ENCODE measurements at regions not wholly inside any gene's neighbourhood (a gene's known extent, or its start where the extent isn't known, plus 50 kb on each side); places are given as distances from the start of the nearest gene placed in this dataset.

DNA sequence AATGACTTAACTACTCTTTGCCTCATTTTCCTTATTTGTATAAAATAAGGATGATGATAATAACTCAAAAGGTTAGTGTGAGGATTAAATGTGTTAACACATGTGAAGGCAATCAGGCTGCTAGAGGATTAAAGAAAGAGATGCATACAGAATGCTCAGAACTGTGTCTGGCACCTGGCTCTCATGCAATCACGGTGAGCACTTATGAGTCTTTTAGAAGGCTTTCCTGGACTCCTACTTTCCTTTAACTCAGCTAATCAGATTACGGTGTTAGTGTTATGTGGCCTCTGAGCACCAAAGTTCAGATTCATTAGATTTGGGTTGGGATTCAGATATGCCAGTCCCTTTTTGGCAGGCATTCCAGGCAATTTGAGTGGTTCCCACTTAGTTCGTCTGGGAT lies 311.6 kb upstream of the USP24 start:
- TF ChIP-seq CTCF (IDR thresholded peaks at IDR 0.05) (no peak), TFCP2L1 (CRISPR knock-in tag; IDR thresholded peaks at IDR 0.05) (no peak), SREBF2 (IDR thresholded peaks at IDR 0.05) (no peak), HMGXB4 (CRISPR knock-in tag; IDR thresholded peaks at IDR 0.05; ENCODE audit: borderline replicate concordance) (no peak), EP300 (IDR thresholded peaks at IDR 0.05) (no peak), PHF8 (IDR thresholded peaks at IDR 0.05; ENCODE audit: borderline replicate concordance, low read depth) (no peak), POLR2A (IDR thresholded peaks at IDR 0.05; ENCODE audit: low read length) (no peak)
- TF ChIP-seq, protein P1, sequence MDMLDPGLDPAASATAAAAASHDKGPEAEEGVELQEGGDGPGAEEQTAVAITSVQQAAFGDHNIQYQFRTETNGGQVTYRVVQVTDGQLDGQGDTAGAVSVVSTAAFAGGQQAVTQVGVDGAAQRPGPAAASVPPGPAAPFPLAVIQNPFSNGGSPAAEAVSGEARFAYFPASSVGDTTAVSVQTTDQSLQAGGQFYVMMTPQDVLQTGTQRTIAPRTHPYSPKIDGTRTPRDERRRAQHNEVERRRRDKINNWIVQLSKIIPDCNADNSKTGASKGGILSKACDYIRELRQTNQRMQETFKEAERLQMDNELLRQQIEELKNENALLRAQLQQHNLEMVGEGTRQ (IDR thresholded peaks at IDR 0.05): no peak
